Neural cell (in vitro differentiated cells): ENCODE measurements at regions not wholly inside any gene's neighbourhood (a gene's known extent, or its start where the extent isn't known, plus 50 kb on each side); places are given as distances from the start of the nearest gene placed in this dataset.

Experiments used
- POLR2AphosphoS5 ChIP-seq: IDR thresholded peaks from 2 replicates; pipeline ENCODE4 v1.6.1; 2012
- TF ChIP-seq, protein P1 (sequence below): fragments of 450-650 bp; IDR thresholded peaks from 2 replicates; pipeline ENCODE4 v1.5.1; 2014; ENCODE audit warnings: antibody characterized with exemption, mild to moderate bottlenecking, moderate library complexity; ENCODE audit not compliant: poor library complexity, severe bottlenecking

- TF ChIP-seq, protein P1, sequence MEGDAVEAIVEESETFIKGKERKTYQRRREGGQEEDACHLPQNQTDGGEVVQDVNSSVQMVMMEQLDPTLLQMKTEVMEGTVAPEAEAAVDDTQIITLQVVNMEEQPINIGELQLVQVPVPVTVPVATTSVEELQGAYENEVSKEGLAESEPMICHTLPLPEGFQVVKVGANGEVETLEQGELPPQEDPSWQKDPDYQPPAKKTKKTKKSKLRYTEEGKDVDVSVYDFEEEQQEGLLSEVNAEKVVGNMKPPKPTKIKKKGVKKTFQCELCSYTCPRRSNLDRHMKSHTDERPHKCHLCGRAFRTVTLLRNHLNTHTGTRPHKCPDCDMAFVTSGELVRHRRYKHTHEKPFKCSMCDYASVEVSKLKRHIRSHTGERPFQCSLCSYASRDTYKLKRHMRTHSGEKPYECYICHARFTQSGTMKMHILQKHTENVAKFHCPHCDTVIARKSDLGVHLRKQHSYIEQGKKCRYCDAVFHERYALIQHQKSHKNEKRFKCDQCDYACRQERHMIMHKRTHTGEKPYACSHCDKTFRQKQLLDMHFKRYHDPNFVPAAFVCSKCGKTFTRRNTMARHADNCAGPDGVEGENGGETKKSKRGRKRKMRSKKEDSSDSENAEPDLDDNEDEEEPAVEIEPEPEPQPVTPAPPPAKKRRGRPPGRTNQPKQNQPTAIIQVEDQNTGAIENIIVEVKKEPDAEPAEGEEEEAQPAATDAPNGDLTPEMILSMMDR: no peak
- no peak for TF ChIP-seq POLR2AphosphoS5
These were observed 87.3 kb downstream of the SIK1 start for GRCh38 chr21:43339668-43340067.
